Peyer's patch (tissue), 4 donors: ENCODE measurements at regions not wholly inside any gene's neighbourhood (a gene's known extent, or its start where the extent isn't known, plus 50 kb on each side); places are given as distances from the start of the nearest gene placed in this dataset.

Experiments used
- POLR2A ChIP-seq, 2 donors: fragments of 450-650 bp; IDR thresholded peaks; one replicate each; pipeline ENCODE4 v1.5.1; 2017; ENCODE audit warnings: antibody characterized with exemption in 2 of 2, mild to moderate bottlenecking in 2 of 2, moderate library complexity in 2 of 2
- TF ChIP-seq, protein P1 (sequence below), 6 experiments: fragments of 450-650 bp in 4 of 6; fragments of 200-600 bp in 2 of 6; sonication (generic) in 1 of 6; IDR thresholded peaks; one replicate each; pipeline ENCODE4 v1.5.1; 2017 to 2019; ENCODE audit warnings: antibody characterized with exemption in 6 of 6, mild to moderate bottlenecking in 3 of 6, moderate library complexity in 1 of 6

DNA sequence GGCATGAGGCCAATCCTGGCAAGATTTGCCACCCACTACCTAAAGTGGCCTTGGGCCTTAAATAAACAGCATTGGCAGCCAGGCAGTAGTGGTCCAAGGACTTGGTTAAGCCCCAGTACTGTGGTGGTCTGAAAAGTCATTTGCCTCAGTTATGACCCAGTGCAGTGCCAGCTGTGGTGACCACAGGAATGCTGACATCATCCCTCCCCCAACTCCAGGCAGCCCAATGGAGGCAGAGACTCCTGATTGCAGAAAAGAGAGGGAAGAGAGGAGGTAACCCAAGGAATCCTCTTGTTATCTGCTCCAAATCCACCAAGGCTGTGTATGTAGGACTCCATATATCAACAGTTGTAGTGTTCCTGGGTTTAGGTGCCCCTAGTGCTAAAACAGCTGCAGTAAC lies 883.6 kb downstream of the SQOR start:
- TF ChIP-seq, protein P1, sequence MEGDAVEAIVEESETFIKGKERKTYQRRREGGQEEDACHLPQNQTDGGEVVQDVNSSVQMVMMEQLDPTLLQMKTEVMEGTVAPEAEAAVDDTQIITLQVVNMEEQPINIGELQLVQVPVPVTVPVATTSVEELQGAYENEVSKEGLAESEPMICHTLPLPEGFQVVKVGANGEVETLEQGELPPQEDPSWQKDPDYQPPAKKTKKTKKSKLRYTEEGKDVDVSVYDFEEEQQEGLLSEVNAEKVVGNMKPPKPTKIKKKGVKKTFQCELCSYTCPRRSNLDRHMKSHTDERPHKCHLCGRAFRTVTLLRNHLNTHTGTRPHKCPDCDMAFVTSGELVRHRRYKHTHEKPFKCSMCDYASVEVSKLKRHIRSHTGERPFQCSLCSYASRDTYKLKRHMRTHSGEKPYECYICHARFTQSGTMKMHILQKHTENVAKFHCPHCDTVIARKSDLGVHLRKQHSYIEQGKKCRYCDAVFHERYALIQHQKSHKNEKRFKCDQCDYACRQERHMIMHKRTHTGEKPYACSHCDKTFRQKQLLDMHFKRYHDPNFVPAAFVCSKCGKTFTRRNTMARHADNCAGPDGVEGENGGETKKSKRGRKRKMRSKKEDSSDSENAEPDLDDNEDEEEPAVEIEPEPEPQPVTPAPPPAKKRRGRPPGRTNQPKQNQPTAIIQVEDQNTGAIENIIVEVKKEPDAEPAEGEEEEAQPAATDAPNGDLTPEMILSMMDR (IDR thresholded peaks at IDR 0.05): no peak
- TF ChIP-seq POLR2A (IDR thresholded peaks at IDR 0.05): no peak
